AG10803 (cell line): ENCODE measurements at regions not wholly inside any gene's neighbourhood (a gene's known extent, or its start where the extent isn't known, plus 50 kb on each side); places are given as distances from the start of the nearest gene placed in this dataset.
"Not testable (repeated sequence)": the region's sequence is repeated elsewhere in the genome, so short reads cannot be mapped to it uniquely, and the experiment has no call there.

Source experiments
- DNase-seq: peaks from one replicate; pipeline ENCODE4 v3.0.0; 2010; ENCODE audit warnings: low read depth
- H3K4me3 ChIP-seq: 2 replicates; pipeline ENCODE4 v1.5.1; 2011; ENCODE audit warnings: mild to moderate bottlenecking, low read length, control low read depth
- TF ChIP-seq, protein P1 (sequence below): conservative IDR thresholded peaks from 2 replicates; pipeline ENCODE4 v1.5.1; 2011; ENCODE audit warnings: mild to moderate bottlenecking, low read length, control low read depth, inconsistent platforms

DNA sequence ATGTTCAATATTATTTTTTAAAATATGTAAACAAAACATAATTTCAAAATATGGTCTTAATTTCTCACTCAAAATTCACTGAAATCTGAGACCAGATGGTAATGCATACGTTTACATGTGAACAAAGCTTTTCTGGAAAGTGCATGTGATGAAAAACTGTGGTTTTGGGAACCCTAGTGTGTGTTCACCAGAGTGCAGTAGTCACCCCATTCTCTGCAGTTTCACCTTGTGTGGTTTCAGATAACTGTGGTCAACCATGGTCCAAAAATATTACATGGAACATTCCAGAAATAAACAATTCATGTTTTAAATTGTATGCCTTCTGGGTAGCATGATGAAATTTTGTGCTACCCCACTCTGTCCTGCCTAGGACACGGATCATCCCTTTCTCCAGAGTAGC is 2021.9 kb downstream of the MRPL39 start:
- TF ChIP-seq, protein P1, sequence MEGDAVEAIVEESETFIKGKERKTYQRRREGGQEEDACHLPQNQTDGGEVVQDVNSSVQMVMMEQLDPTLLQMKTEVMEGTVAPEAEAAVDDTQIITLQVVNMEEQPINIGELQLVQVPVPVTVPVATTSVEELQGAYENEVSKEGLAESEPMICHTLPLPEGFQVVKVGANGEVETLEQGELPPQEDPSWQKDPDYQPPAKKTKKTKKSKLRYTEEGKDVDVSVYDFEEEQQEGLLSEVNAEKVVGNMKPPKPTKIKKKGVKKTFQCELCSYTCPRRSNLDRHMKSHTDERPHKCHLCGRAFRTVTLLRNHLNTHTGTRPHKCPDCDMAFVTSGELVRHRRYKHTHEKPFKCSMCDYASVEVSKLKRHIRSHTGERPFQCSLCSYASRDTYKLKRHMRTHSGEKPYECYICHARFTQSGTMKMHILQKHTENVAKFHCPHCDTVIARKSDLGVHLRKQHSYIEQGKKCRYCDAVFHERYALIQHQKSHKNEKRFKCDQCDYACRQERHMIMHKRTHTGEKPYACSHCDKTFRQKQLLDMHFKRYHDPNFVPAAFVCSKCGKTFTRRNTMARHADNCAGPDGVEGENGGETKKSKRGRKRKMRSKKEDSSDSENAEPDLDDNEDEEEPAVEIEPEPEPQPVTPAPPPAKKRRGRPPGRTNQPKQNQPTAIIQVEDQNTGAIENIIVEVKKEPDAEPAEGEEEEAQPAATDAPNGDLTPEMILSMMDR: no peak
- DNase-seq: no peak
- no peak overlapping the region for H3K4me3 ChIP-seq

- TF ChIP-seq, protein P1: no peak
- no peak overlapping the region for H3K4me3 ChIP-seq
- no peak for DNase-seq
These were observed 2027.7 kb downstream of the MRPL39 start for GRCh38 chr21:23579573-23579972.

DNA sequence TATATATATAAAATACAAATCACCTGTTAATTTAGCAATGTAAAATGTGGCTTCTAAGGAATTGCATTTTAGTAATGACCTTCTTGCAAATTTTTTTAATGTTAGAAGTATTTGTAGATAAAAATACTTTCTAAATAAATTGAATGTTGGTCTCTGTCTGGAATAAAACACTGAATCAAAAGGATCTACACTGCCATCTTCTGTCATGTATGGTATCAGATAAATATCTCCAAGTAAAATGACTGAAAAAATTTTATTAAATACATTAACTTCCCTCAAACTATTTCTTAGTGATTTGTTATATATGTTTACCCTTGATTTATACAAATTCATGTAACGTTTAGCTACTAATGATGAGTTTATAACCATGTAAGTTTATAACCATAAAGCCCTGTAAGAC is 2029.3 kb downstream of the MRPL39 start:
- DNase-seq: no peak
- TF ChIP-seq, protein P1: no peak
- H3K4me3 ChIP-seq: no peak overlapping the region

GRCh38 chr21:23574932-23575331 is 2032.3 kb downstream of the MRPL39 start:
- TF ChIP-seq, protein P1: no peak
- DNase-seq: no peak
- no peak overlapping the region for H3K4me3 ChIP-seq

DNA sequence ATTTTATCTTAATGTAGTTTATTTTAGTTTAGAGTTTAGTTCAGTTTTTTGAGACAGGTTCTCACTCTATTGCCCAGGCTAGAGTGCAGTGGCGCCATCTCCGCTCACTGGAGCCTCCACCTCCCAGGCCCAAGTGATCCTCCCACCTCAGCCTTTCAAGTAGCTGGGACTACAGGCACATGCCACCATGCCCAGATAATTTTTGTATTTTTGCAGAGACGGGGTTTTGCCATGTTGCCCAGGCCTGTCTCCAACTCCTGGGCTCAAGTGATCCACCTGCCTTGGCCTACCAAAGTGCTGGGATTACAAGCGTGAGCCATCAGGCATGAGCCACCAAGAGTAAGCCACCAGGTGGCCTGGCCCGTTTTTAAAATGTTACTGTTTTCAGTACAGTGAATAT is 2058.4 kb downstream of the MRPL39 start:
- H3K4me3 ChIP-seq, DNase-seq: not testable (repeated sequence)

DNA sequence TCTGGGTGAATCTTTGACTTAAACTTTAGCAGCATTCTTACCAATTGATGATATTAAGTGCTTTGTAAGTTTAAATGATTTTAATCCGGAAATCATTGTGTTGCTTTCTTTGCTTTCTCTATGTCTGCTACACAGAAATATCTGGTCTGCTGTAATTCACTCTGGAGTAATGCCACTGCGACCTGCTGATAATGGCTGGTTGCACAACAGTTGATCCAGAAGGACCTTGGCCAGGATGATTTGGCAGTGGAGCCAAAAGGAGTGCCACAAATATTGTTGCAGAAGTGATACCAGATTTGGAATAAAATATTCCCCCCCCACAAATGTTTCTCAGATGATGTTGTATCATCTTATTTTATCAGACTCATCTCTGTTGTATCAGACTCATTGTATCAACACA is 2063.9 kb downstream of the MRPL39 start:
- H3K4me3 ChIP-seq: no peak overlapping the region
- DNase-seq: no peak
- TF ChIP-seq, protein P1: no peak

DNA sequence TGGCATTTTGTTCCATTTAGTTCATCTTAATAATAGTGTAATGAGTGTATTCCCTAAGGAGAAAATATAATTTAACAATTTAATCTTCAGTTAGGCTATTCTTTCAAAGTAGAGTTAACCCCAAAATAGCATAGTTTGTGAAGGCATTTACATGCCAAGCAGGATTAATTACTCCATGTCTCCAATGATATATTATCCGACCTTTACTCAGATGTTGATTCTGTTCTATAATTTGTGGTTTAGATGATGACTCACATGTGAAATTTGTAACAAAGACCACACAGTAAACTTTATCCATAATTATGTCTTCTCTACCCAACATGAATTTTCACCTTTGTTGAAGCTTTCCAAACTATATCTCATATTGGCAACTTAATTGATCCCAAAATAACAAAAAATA is 2065.2 kb downstream of the MRPL39 start:
- TF ChIP-seq, protein P1: no peak
- H3K4me3 ChIP-seq: no peak overlapping the region
- DNase-seq: no peak

DNA sequence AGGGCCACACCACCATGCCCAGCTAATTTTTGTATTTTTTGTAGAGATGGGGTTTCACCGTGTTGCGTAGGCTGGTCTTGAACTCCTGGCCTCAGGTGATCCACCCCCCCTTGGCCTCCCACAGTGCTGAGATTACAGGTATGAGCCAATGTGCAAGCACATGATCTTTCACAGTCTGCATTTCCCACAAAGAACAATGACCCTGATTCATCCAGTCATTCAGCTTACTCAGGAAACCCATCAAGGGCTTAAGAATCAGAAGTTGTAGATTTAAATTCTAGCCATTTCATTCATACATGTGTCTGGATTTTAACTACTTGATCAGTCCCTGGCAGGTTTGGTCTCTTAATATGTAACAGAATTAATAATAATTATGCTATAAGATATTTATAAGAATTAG is 2065.7 kb downstream of the MRPL39 start:
- DNase-seq: no peak
- TF ChIP-seq, protein P1: no peak

More for the DNA sequence above, 2065.7 kb downstream of the MRPL39 start:
- no peak overlapping the region for H3K4me3 ChIP-seq
